Testis (tissue), 2 donors: ENCODE measurements at regions not wholly inside any gene's neighbourhood (a gene's known extent, or its start where the extent isn't known, plus 50 kb on each side); places are given as distances from the start of the nearest gene placed in this dataset.

Source experiments
- POLR2A ChIP-seq: fragments of 450-650 bp; IDR thresholded peaks from one replicate; pipeline ENCODE4 v1.6.1; 2017; ENCODE audit warnings: antibody characterized with exemption, mild to moderate bottlenecking, moderate library complexity
- TF ChIP-seq, protein P1 (sequence below), 3 experiments: fragments of 450-650 bp in 2 of 3; fragments of 200-600 bp in 1 of 3; sonication (generic) in 1 of 3; IDR thresholded peaks; one replicate each; pipeline ENCODE4 v1.5.1; 2016 to 2019; ENCODE audit warnings: antibody characterized with exemption in 3 of 3, mild to moderate bottlenecking in 2 of 3, moderate library complexity in 1 of 3

- TF ChIP-seq, protein P1, sequence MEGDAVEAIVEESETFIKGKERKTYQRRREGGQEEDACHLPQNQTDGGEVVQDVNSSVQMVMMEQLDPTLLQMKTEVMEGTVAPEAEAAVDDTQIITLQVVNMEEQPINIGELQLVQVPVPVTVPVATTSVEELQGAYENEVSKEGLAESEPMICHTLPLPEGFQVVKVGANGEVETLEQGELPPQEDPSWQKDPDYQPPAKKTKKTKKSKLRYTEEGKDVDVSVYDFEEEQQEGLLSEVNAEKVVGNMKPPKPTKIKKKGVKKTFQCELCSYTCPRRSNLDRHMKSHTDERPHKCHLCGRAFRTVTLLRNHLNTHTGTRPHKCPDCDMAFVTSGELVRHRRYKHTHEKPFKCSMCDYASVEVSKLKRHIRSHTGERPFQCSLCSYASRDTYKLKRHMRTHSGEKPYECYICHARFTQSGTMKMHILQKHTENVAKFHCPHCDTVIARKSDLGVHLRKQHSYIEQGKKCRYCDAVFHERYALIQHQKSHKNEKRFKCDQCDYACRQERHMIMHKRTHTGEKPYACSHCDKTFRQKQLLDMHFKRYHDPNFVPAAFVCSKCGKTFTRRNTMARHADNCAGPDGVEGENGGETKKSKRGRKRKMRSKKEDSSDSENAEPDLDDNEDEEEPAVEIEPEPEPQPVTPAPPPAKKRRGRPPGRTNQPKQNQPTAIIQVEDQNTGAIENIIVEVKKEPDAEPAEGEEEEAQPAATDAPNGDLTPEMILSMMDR (IDR thresholded peaks at IDR 0.05) = no peak
- TF ChIP-seq POLR2A = no peak
Observed at GRCh38 chr2:8573234-8573941, 108.5 kb upstream of the ID2 start.
